CD4-positive, CD25-positive, alpha-beta regulatory T cell (primary cell): ENCODE measurements at regions not wholly inside any gene's neighbourhood (a gene's known extent, or its start where the extent isn't known, plus 50 kb on each side); places are given as distances from the start of the nearest gene placed in this dataset.

Experiments
- ATAC-seq, 2 donors: fragments of 150-1000 bp; cut with Tn5 transposase; one replicate each; pipeline ENCODE4 v1.10.0; 2021; ENCODE audit warnings: low read depth in 2 of 2, moderate number of reproducible peaks in 2 of 2, moderate library complexity in 1 of 2
- DNase-seq, 3 donors: peaks; one replicate each; pipeline versions ENCODE4 v3.0.0 to v3.0.0-alpha.2; 2012 to 2022; ENCODE audit warnings: mixed read lengths in 1 of 3
- H3K27ac ChIP-seq: one replicate; pipeline ENCODE4 v1.7.0; 2013; ENCODE audit warnings: mild to moderate bottlenecking, low read length; ENCODE audit not compliant: insufficient read depth, poor library complexity, severe bottlenecking
- H3K27me3 ChIP-seq: one replicate; pipeline ENCODE4 v1.7.0; 2013; ENCODE audit warnings: low read length; ENCODE audit not compliant: control insufficient read depth, insufficient read depth
- H3K36me3 ChIP-seq: one replicate; pipeline ENCODE4 v1.7.0; 2013; ENCODE audit warnings: mild to moderate bottlenecking, low read length, moderate library complexity; ENCODE audit not compliant: control insufficient read depth, insufficient read depth
- H3K4me1 ChIP-seq: 2 replicates; pipeline ENCODE4 v1.7.0; 2013; ENCODE audit warnings: mild to moderate bottlenecking, low read length; ENCODE audit not compliant: insufficient read depth, control insufficient read depth, poor library complexity, severe bottlenecking
- H3K4me3 ChIP-seq: one replicate; pipeline ENCODE4 v1.7.0; 2013; ENCODE audit warnings: low read depth, mild to moderate bottlenecking, low read length, moderate library complexity
- H3K9me3 ChIP-seq, 2 experiments: 1 replicate in 1 of 2; 2 replicates in 1 of 2; pipeline ENCODE4 v1.7.0; 2013; ENCODE audit warnings: low read length in 2 of 2, mild to moderate bottlenecking in 1 of 2, moderate library complexity in 1 of 2; ENCODE audit not compliant: control insufficient read depth in 2 of 2
- H3K27ac Mint-ChIP-seq, 3 donors: one replicate each; pipeline ENCODE4 v1.8.0; 2020 to 2022; ENCODE audit warnings: mild to moderate bottlenecking in 3 of 3, mixed read lengths in 3 of 3, moderate library complexity in 2 of 3
- H3K27me3 Mint-ChIP-seq: one replicate; pipeline ENCODE4 v1.8.0; 2022; ENCODE audit warnings: mild to moderate bottlenecking, mixed read lengths
- H3K36me3 Mint-ChIP-seq: one replicate; pipeline ENCODE4 v1.8.0; 2020; ENCODE audit warnings: mixed read lengths
- H3K4me1 Mint-ChIP-seq, 4 donors: one replicate each; pipeline ENCODE4 v1.8.0; 2020 to 2022; ENCODE audit warnings: mixed read lengths in 4 of 4, mild to moderate bottlenecking in 1 of 4
- H3K4me3 Mint-ChIP-seq, 4 donors: one replicate each; pipeline ENCODE4 v1.8.0; 2020 to 2022; ENCODE audit warnings: mild to moderate bottlenecking in 4 of 4, mixed read lengths in 4 of 4, moderate library complexity in 3 of 4
- H3K9me3 Mint-ChIP-seq, 7 donors: one replicate each; pipeline ENCODE4 v1.8.0; 2020 to 2022; ENCODE audit warnings: mixed read lengths in 7 of 7, mild to moderate bottlenecking in 3 of 7, moderate library complexity in 2 of 7

- H3K36me3 ChIP-seq = no peaks in the 10 kb centered on the region
These were observed 88.3 kb upstream of the UBE3A start for GRCh38 chr15:25527118-25527517.

GRCh38 chr15:25525741-25526140 lies 86.9 kb upstream of the UBE3A start:
- no peaks in the 10 kb centered on the region for H3K27me3 ChIP-seq
- no peaks in the 10 kb centered on the region for H3K36me3 ChIP-seq
- Mint-ChIP-seq H3K36me3 (no peaks in the 10 kb centered on the region), H3K27me3 (no peaks in the 10 kb centered on the region), H3K4me1 (no peaks in the 10 kb centered on the region), H3K4me3 (no peak overlapping the region), H3K9me3 (peaks cover 0 to 23% (median 7%) of the 10 kb centered on the region in 7 donors), H3K27ac (no peak overlapping the region)
- no peak for ATAC-seq
- H3K4me3 ChIP-seq = no peak overlapping the region
- no peak for DNase-seq
- no peak overlapping the region for H3K27ac ChIP-seq
- H3K9me3 ChIP-seq = peaks cover 6 to 7% of the 10 kb centered on the region in 2 experiments
- H3K4me1 ChIP-seq = no peaks in the 10 kb centered on the region

More at GRCh38 chr15:25527118-25527517, 88.3 kb upstream of the UBE3A start:
- peaks cover 0 to 23% (median 7%) of the 10 kb centered on the region in 7 donors for H3K9me3 Mint-ChIP-seq
- DNase-seq (no peak), ATAC-seq (no peak)
- no peaks in the 10 kb centered on the region for H3K36me3 Mint-ChIP-seq
- Histone ChIP-seq H3K9me3 (peaks cover 6 to 7% of the 10 kb centered on the region in 2 experiments), H3K4me1 (no peaks in the 10 kb centered on the region), H3K27ac (no peak overlapping the region), H3K4me3 (no peak overlapping the region), H3K27me3 (no peaks in the 10 kb centered on the region)
- no peaks in the 10 kb centered on the region for H3K4me1 Mint-ChIP-seq
- H3K27ac Mint-ChIP-seq = no peak overlapping the region
- H3K27me3 Mint-ChIP-seq = no peaks in the 10 kb centered on the region
- no peak overlapping the region for H3K4me3 Mint-ChIP-seq

- Histone ChIP-seq H3K27ac (no peak overlapping the region), H3K27me3 (no peaks in the 10 kb centered on the region), H3K4me3 (no peak overlapping the region), H3K36me3 (no peaks in the 10 kb centered on the region), H3K4me1 (no peaks in the 10 kb centered on the region), H3K9me3 (no peaks in the 10 kb centered on the region)
- no peaks in the 10 kb centered on the region for H3K27me3 Mint-ChIP-seq
- H3K4me3 Mint-ChIP-seq = no peak overlapping the region
- no peaks in the 10 kb centered on the region for H3K36me3 Mint-ChIP-seq
- no peak for ATAC-seq
- H3K9me3 Mint-ChIP-seq = peaks cover 0 to 3% (median 1%) of the 10 kb centered on the region in 7 donors
- no peak for DNase-seq
- no peak overlapping the region for H3K27ac Mint-ChIP-seq
- no peaks in the 10 kb centered on the region for H3K4me1 Mint-ChIP-seq
These were observed 76.8 kb upstream of the UBE3A start for GRCh38 chr15:25515633-25516032.

GRCh38 chr15:25514522-25514921 lies 75.7 kb upstream of the UBE3A start:
- DNase-seq = no peak
- ATAC-seq = no peak
- no peaks in the 10 kb centered on the region for H3K9me3 ChIP-seq
- H3K4me3 ChIP-seq = no peak overlapping the region
- no peaks in the 10 kb centered on the region for H3K4me1 Mint-ChIP-seq
- H3K9me3 Mint-ChIP-seq = peaks cover 0 to 3% (median 0%) of the 10 kb centered on the region in 7 donors
- H3K4me1 ChIP-seq = no peaks in the 10 kb centered on the region
- no peaks in the 10 kb centered on the region for H3K27me3 ChIP-seq
- H3K36me3 ChIP-seq = no peaks in the 10 kb centered on the region
- no peak overlapping the region for H3K27ac ChIP-seq
- H3K4me3 Mint-ChIP-seq = no peak overlapping the region
- no peaks in the 10 kb centered on the region for H3K27me3 Mint-ChIP-seq
- H3K36me3 Mint-ChIP-seq = no peaks in the 10 kb centered on the region
- no peak overlapping the region for H3K27ac Mint-ChIP-seq

GRCh38 chr15:25512957-25513356 lies 74.1 kb upstream of the UBE3A start:
- H3K36me3 Mint-ChIP-seq = no peaks in the 10 kb centered on the region
- H3K27ac ChIP-seq = no peak overlapping the region
- H3K4me1 ChIP-seq = no peaks in the 10 kb centered on the region
- no peaks in the 10 kb centered on the region for H3K27me3 Mint-ChIP-seq
- no peak overlapping the region for H3K27ac Mint-ChIP-seq
- no peaks in the 10 kb centered on the region for H3K4me1 Mint-ChIP-seq
- no peak overlapping the region for H3K4me3 ChIP-seq
- no peaks in the 10 kb centered on the region for H3K27me3 ChIP-seq
- no peak for ATAC-seq
- H3K4me3 Mint-ChIP-seq = no peak overlapping the region
- H3K36me3 ChIP-seq = no peaks in the 10 kb centered on the region
- no peaks in the 10 kb centered on the region for H3K9me3 ChIP-seq
- no peak for DNase-seq
- H3K9me3 Mint-ChIP-seq = peaks cover 0 to 3% (median 0%) of the 10 kb centered on the region in 7 donors

GRCh38 chr15:25510146-25510545 lies 71.3 kb upstream of the UBE3A start:
- Mint-ChIP-seq H3K27me3 (peaks cover 6% of the 10 kb centered on the region), H3K9me3 (peaks cover 0 to 3% (median 0%) of the 10 kb centered on the region in 7 donors)

GRCh38 chr15:25509703-25510102 lies 70.9 kb upstream of the UBE3A start:
- Histone ChIP-seq H3K27me3 (no peaks in the 10 kb centered on the region), H3K36me3 (no peaks in the 10 kb centered on the region), H3K4me1 (no peaks in the 10 kb centered on the region), H3K9me3 (no peaks in the 10 kb centered on the region), H3K4me3 (no peak overlapping the region), H3K27ac (no peak overlapping the region)
- DNase-seq (no peak), ATAC-seq (no peak)
- no peaks in the 10 kb centered on the region for H3K36me3 Mint-ChIP-seq
- H3K4me3 Mint-ChIP-seq = no peak overlapping the region
- H3K27me3 Mint-ChIP-seq = peaks cover 6% of the 10 kb centered on the region
- H3K4me1 Mint-ChIP-seq = no peaks in the 10 kb centered on the region
- no peaks in the 10 kb centered on the region for H3K9me3 Mint-ChIP-seq
- no peak overlapping the region for H3K27ac Mint-ChIP-seq

More at GRCh38 chr15:25510146-25510545, 71.3 kb upstream of the UBE3A start:
- Mint-ChIP-seq H3K4me3 (no peak overlapping the region), H3K27ac (no peak overlapping the region), H3K36me3 (no peaks in the 10 kb centered on the region), H3K4me1 (no peaks in the 10 kb centered on the region)
- no peaks in the 10 kb centered on the region for H3K4me1 ChIP-seq
- DNase-seq = no peak
- H3K27ac ChIP-seq = no peak overlapping the region
- no peaks in the 10 kb centered on the region for H3K27me3 ChIP-seq
- no peak for ATAC-seq
- H3K36me3 ChIP-seq = no peaks in the 10 kb centered on the region
- H3K4me3 ChIP-seq = no peak overlapping the region
- H3K9me3 ChIP-seq = no peaks in the 10 kb centered on the region

GRCh38 chr15:25508369-25509002 lies 69.7 kb upstream of the UBE3A start:
- H3K4me3 ChIP-seq = no peak overlapping the region
- DNase-seq = peak in 2 of 3 donors; percentile 3 to 31
- Mint-ChIP-seq H3K27me3 (peaks cover 6% of the 10 kb centered on the region), H3K4me1 (no peaks in the 10 kb centered on the region), H3K4me3 (no peak overlapping the region), H3K27ac (no peak overlapping the region), H3K9me3 (no peaks in the 10 kb centered on the region), H3K36me3 (no peaks in the 10 kb centered on the region)
- H3K27me3 ChIP-seq = no peaks in the 10 kb centered on the region
- H3K9me3 ChIP-seq = no peaks in the 10 kb centered on the region
- H3K27ac ChIP-seq = no peak overlapping the region
- no peaks in the 10 kb centered on the region for H3K36me3 ChIP-seq
- ATAC-seq = no peak
- H3K4me1 ChIP-seq = no peaks in the 10 kb centered on the region
